ENCODE measurements at regions not wholly inside any gene's neighbourhood (a gene's known extent, or its start where the extent isn't known, plus 50 kb on each side); places are given as distances from the start of the nearest gene placed in this dataset.

GRCh38 chr5:51471630-51472029, 88.4 kb downstream of the ISL1 start:
- TF ChIP-seq CTCF (conservative IDR thresholded peaks at IDR 0.05; ENCODE audit: low read depth in 2 of 2): no peak
- no peak for TF ChIP-seq EZH2 (IDR thresholded peaks at IDR 0.05; ENCODE audit: low read depth, unreplicated experiment)
- TF ChIP-seq POLR2AphosphoS5 (IDR thresholded peaks at IDR 0.05; ENCODE audit: low read depth): no peak
- TF ChIP-seq ZNF462 (CRISPR knock-in tag; IDR thresholded peaks at IDR 0.05): no peak
- TF ChIP-seq REST (IDR thresholded peaks at IDR 0.05; ENCODE audit: unreplicated experiment): no peak
- TF ChIP-seq EZH2phosphoT487 (IDR thresholded peaks at IDR 0.05; ENCODE audit: unreplicated experiment): no peak
- TF ChIP-seq CREB1 (CRISPR knock-in tag; IDR thresholded peaks at IDR 0.05; ENCODE audit: low read depth): no peak
- no peak for TF ChIP-seq ZNF331 (CRISPR knock-in tag; IDR thresholded peaks at IDR 0.05; ENCODE audit: low read depth)
- TF ChIP-seq STAT1 (IDR thresholded peaks at IDR 0.05; ENCODE audit: unreplicated experiment): no peak
- no peak for TF ChIP-seq NANOG (IDR thresholded peaks at IDR 0.05; ENCODE audit: borderline replicate concordance)
- TF ChIP-seq JUNB (IDR thresholded peaks at IDR 0.05; ENCODE audit: unreplicated experiment): no peak
